ENCODE measurements at regions not wholly inside any gene's neighbourhood (a gene's known extent, or its start where the extent isn't known, plus 50 kb on each side); places are given as distances from the start of the nearest gene placed in this dataset.
"Not testable (repeated sequence)": the region's sequence is repeated elsewhere in the genome, so short reads cannot be mapped to it uniquely, and the experiment has no call there.

GRCh38 chrX:121308276-121308805 is 260.9 kb downstream of the GLUD2 start:
- DNase-seq = no peak

- DNase-seq = no peak
Observed at GRCh38 chrX:121310820-121311219, 263.4 kb downstream of the GLUD2 start.

- no peak for DNase-seq
Observed at GRCh38 chrX:121320441-121320840, 273.0 kb downstream of the GLUD2 start.

DNA sequence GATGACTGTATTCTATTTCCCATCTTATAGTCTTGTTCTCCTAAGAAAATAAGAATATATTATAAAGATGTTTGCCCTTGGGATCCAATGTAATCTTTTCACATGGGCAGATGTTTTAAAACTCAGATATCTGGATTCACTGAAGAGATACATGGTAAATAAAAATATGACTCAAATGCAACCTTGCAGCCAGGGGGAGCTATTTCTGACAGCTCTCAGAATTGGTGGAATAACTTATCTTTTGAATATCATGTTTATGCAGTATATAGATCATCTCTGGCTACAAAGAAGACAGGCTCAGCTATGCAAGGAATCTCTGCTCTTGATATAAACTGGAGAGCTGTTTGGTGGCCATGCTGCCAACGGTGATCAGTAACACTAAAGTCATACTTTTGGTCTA is 274.7 kb downstream of the GLUD2 start:
- no peak for DNase-seq

DNA sequence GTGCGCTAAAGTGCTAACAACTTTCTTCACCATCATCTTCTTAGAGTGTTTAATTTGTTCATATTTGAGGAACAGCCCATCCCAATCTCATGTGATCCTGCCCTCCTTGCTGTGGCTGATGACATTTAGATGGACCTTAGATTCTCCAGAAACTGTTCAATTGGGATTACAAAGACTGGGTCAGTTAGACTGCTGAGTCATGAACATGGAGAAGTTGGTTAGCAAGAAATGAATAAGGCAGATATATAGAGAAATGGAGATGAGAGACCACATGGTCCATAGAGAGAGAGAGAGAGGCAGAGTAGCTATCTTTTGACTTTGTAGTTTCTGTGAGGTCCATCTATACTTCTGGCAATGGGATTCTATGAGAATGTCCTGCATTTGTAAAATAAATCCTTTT is 275.9 kb downstream of the GLUD2 start:
- DNase-seq = no peak

DNA sequence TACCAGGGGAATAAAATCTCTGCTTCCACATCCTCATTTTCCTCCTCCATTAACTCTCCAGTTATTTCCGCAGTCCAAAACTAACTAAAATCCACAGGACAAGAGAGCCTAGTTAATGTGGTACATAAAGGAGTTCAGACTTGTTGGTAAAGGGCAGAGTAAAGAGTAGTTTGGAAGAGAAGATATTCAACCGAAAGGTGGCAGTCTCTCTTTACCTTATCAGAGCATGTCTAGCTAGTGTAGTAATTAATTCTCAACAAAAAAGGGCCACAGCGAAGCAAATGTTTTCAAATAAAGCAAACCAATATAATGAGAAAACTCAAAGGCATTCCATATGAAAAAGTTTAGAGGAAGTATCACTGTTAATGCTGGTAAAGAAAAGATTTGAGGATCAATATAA is 286.5 kb downstream of the GLUD2 start:
- DNase-seq = no peak

GRCh38 chrX:121336831-121337421 is 289.5 kb downstream of the GLUD2 start:
- no peak for DNase-seq

GRCh38 chrX:121337816-121338215 is 290.4 kb downstream of the GLUD2 start:
- no peak for DNase-seq

DNA sequence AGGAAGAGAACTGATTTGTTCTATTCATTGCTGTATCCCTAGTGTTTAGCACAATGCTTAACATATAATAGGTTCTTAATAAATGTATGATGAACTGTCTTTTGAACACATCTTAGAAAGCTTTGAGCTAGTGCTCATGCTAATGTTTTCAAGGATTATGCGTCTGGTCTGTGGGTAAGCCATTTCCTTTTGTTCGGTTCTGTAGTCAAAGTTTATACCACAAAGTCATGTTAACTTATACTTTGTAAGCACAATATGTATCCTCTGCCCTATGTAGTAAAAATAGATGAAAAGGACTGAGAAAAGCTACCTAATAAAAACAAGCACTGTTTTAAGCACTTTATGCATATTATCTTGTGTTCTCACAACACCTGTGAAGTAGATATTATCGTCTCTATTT is 301.9 kb downstream of the GLUD2 start:
- no peak for DNase-seq

GRCh38 chrX:121356139-121356849 is 308.9 kb downstream of the GLUD2 start:
- DNase-seq = no peak

- no peak for DNase-seq
Observed at GRCh38 chrX:121356850-121357171, 309.4 kb downstream of the GLUD2 start.

GRCh38 chrX:121360280-121360679 is 312.9 kb downstream of the GLUD2 start:
- DNase-seq = no peak

DNA sequence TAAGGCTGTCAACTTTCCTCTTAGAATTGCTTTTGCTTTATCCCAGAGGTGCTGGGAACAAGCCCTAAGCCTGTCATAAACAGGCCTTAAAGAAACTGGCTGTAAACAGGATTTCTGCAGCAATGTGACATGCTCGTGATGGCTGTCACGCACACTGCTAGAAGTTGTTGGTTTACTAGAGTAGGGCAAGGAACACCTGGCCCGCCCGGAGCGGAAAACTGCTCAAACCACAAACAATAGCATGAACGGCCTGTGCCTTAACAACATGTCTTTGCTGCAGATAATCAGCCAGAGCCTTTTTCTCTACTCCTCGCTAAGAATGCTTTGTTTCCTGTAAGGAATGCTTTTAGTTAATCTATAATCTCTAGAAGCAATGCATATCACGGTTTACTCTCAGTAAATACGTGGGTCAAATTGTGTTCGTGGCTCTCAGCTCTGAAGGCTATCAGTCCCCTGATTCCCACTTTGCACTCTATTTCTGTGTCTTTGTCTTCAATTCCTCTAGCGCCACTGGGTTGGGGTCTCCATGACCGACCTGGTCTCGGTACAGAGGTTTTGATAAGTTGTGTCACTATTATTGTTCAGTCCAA is 318.3 kb downstream of the GLUD2 start:
- no peak for DNase-seq

DNA sequence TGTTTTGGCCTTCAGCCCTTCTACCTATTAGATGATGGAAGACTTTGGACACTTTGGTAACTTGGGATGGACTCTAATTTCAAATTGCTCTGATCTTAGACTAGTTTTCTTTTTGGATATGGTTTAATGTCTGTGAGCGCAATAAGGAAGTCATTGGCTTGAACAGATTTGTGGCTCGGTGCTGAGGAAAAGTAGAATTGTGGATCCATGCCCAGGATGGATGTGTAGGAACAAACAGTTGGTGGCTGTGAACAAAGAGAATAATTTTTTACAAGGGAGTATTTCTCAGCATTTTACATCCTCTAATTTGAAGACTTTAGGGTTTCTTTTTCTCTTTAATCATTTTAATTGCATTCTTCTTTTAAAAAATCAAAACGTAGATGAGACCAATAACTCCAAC is 327.1 kb downstream of the GLUD2 start:
- DNase-seq = no peak

- not testable (repeated sequence) for DNase-seq
Observed at GRCh38 chrX:121381915-121382314, 334.5 kb downstream of the GLUD2 start.

GRCh38 chrX:121389976-121390714 is 342.7 kb downstream of the GLUD2 start:
- no peak for DNase-seq

DNA sequence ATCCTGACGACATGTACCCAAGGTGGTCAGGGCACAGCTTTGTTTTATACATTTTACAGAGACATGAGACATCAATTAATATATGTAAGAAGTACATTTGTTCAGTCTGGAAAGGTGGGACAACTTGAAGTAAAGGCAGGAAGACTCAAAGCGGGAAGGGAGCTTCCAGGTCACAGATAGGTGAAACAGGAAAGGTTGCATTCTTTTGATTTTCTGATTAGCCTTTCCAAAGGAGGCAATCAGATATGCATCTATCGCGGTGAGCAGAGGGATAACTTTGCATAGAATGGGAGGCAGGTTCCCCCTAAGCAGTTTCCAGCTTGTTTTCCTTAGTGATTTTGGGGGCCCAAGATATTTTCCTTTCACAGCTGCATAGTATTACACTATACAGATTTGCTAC is 358.4 kb downstream of the GLUD2 start:
- no peak for DNase-seq

GRCh38 chrX:121407627-121408026 is 360.2 kb downstream of the GLUD2 start:
- DNase-seq = no peak

DNA sequence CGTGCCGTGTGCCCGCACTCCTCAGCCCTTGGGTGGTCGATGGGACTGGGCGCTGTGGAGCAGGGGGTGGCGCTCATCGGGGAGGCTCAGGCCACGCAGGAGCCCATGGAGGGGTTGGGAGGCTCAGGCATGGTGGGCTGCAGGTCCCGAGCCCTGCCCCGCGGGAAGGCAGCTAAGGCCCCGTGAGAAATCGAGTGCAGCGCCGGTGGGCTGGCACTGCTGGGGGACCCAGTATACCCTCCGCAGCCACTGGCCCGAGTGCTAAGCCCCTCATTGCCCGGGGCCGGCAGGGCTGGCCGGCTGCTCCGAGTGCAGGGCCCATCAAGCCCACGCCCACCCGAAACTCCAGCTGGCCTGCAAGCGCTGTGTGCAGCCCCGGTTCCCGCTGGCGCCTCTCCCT is 384.1 kb downstream of the GLUD2 start:
- not testable (repeated sequence) for DNase-seq

GRCh38 chrX:121433289-121433688 is 385.9 kb downstream of the GLUD2 start:
- no peak for DNase-seq

DNA sequence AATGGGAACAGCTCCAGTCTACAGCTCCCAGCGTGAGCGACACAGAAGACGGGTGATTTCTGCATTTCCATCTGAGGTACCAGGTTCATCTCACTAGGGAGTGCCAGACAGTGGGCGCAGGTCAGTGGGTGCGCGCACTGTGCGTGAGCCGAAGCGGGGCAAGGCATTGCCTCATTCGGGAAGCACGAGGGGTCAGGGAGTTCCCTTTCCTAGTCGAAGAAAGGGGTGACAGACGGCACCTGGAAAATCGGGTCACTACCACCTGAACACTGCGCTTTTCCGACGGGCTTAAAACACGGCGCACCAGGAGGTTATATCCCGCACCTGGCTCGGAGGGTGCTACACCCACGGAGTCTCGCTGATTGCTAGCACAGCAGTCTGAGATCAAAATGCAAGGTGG is 390.3 kb downstream of the GLUD2 start:
- not testable (repeated sequence) for DNase-seq

DNA sequence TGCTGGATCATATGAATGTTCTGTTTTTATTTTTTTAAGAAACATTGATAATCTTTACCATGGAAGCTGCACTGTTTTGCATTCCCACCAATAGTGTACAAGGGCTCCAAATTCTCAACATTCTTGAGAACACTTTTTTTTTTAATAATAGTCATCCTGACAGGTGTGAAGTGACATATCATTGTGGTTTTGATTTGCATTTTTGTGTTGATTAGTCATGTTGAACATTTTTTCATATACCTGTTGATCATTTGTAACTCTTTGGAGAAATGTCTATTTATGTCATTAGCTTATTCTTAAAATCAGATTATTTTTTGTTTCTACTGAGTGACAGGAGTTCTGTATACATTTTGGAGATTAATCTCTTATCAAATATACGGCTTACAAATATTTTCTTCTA is 408.5 kb downstream of the GLUD2 start:
- no peak for DNase-seq

DNA sequence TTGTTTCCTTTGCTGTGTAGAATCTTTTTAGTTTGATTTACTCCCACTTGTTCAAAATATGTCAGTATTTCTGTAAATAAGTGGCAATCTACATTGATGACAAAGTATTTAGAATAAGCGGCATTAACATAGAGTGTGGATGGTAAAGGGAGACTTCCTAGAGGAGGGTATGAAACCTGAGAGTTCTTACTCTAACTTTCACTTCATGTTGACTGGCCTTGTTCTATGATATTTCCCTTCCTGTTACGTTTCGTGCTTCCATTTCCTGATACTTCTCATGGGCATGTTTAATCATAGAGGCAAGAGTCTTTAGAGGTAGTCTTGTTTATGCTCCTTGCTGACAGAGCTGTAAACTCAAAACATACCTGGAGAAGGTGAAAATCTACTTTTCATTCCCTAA is 408.9 kb downstream of the GLUD2 start:
- no peak for DNase-seq

DNA sequence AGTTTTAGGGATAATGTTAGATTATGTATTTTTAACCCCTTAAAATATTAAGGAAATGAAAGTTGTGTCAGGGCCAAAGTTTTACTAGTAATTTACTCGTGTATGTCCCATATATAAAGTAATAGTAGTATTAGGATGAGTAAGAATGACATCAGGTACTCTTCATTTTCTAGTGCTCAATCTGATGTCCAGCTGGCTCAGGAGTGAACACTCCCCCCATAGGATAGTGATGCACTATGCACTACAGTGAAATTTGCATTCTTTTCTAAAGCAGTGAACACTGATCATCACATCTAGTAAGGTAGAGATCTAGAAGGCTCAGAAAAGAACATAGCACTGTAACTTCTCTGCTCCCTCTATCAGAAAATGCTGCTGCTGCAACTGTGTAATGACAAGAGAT is 409.7 kb downstream of the GLUD2 start:
- no peak for DNase-seq
